GM21723 (cell line): ENCODE measurements at regions not wholly inside any gene's neighbourhood (a gene's known extent, or its start where the extent isn't known, plus 50 kb on each side); places are given as distances from the start of the nearest gene placed in this dataset.
"Not testable (repeated sequence)": the region's sequence is repeated elsewhere in the genome, so short reads cannot be mapped to it uniquely, and the experiment has no call there.

Experiments
- ATAC-seq: cut with Tn5 transposase; IDR thresholded peaks from one replicate; pipeline ENCODE4 v1.9.1; 2021; ENCODE audit warnings: mild to moderate bottlenecking, moderate library complexity; ENCODE audit not compliant: unreplicated experiment

- no peak for ATAC-seq
Measured at GRCh38 chr14:37650356-37651037, 55.1 kb downstream of the TTC6 start.

GRCh38 chr14:37652042-37652441 lies 56.6 kb downstream of the TTC6 start:
- ATAC-seq = no peak

- no peak for ATAC-seq
Measured at GRCh38 chr14:37655418-37655817, 60.0 kb downstream of the TTC6 start.

GRCh38 chr14:37658156-37658555 lies 62.7 kb downstream of the TTC6 start:
- ATAC-seq = no peak

- ATAC-seq = no peak
Measured at GRCh38 chr14:37663498-37663897, 68.1 kb downstream of the TTC6 start.

- no peak for ATAC-seq
Measured at GRCh38 chr14:37665479-37665878, 70.0 kb downstream of the TTC6 start.

GRCh38 chr14:37665951-37666350 lies 70.5 kb downstream of the TTC6 start:
- ATAC-seq = no peak

GRCh38 chr14:37668646-37669045 lies 73.2 kb downstream of the TTC6 start:
- no peak for ATAC-seq

GRCh38 chr14:37669242-37669641 lies 73.8 kb downstream of the TTC6 start:
- ATAC-seq = no peak

- ATAC-seq = no peak
Measured at GRCh38 chr14:37673439-37673838, 78.0 kb downstream of the TTC6 start.

- no peak for ATAC-seq
Measured at GRCh38 chr14:37678916-37679315, 83.5 kb downstream of the TTC6 start.

GRCh38 chr14:37681486-37681885 lies 86.1 kb downstream of the TTC6 start:
- ATAC-seq = no peak

GRCh38 chr14:37692680-37693079 lies 97.3 kb downstream of the TTC6 start:
- not testable (repeated sequence) for ATAC-seq

GRCh38 chr14:37693420-37693819 lies 98.0 kb downstream of the TTC6 start:
- not testable (repeated sequence) for ATAC-seq

- ATAC-seq = no peak
Measured at GRCh38 chr14:37695866-37696265, 100.4 kb downstream of the TTC6 start.

- ATAC-seq = no peak
Measured at GRCh38 chr14:37697489-37698121, 102.2 kb downstream of the TTC6 start.

GRCh38 chr14:37698840-37699777 lies 103.7 kb downstream of the TTC6 start:
- no peak for ATAC-seq

- ATAC-seq = no peak
Measured at GRCh38 chr14:37707716-37708115, 112.3 kb downstream of the TTC6 start.

GRCh38 chr14:37708481-37708880 lies 113.1 kb downstream of the TTC6 start:
- no peak for ATAC-seq

- no peak for ATAC-seq
Measured at GRCh38 chr14:37709419-37710195, 114.2 kb downstream of the TTC6 start.

GRCh38 chr14:37711356-37711830 lies 116.0 kb downstream of the TTC6 start:
- ATAC-seq = no peak
